Left lobe of liver (tissue), 2 donors: ENCODE measurements at regions not wholly inside any gene's neighbourhood (a gene's known extent, or its start where the extent isn't known, plus 50 kb on each side); places are given as distances from the start of the nearest gene placed in this dataset.
A peak's percentile ranks its signal among the peaks of the same experiment; 100 is the strongest.
"Not testable (repeated sequence)": the region's sequence is repeated elsewhere in the genome, so short reads cannot be mapped to it uniquely, and the experiment has no call there.

Source experiments
- ATAC-seq: fragments of 200-7000 bp; cut with Tn5 transposase; one replicate; pipeline ENCODE4 v1.9.1; 2020; ENCODE audit warnings: mild to moderate bottlenecking, moderate library complexity
- DNase-seq: peaks from one replicate; pipeline ENCODE4 v3.0.0-alpha.2; 2020; ENCODE audit warnings: low spot score
- donor health status: DM: no; HTN: no; CAD: no; lungs with moderate emphysema.
- donor health status: DM: no; HTN: yes; CAD: no.

- no peak for ATAC-seq
- DNase-seq = no peak
Observed at GRCh38 chr5:25573691-25574090, 928.9 kb upstream of the CDH10 start.

- ATAC-seq = no peak
- no peak for DNase-seq
Observed at GRCh38 chr5:25570067-25570583, 925.3 kb upstream of the CDH10 start.

- no peak for DNase-seq
- no peak for ATAC-seq
Observed at GRCh38 chr5:25568989-25569625, 924.3 kb upstream of the CDH10 start.

GRCh38 chr5:25568294-25568693 lies 923.5 kb upstream of the CDH10 start:
- DNase-seq (no peak), ATAC-seq (no peak)

- no peak for DNase-seq
- ATAC-seq = no peak
Observed at GRCh38 chr5:25567881-25568280, 923.1 kb upstream of the CDH10 start.

- DNase-seq (no peak), ATAC-seq (no peak)
Observed at GRCh38 chr5:25562656-25563055, 917.9 kb upstream of the CDH10 start.

- DNase-seq = no peak
- no peak for ATAC-seq
Observed at GRCh38 chr5:25554077-25554476, 909.3 kb upstream of the CDH10 start.

- ATAC-seq (no peak), DNase-seq (no peak)
Observed at GRCh38 chr5:25552871-25553481, 908.2 kb upstream of the CDH10 start.

GRCh38 chr5:25550793-25551192 lies 906.0 kb upstream of the CDH10 start:
- ATAC-seq = no peak
- no peak for DNase-seq

GRCh38 chr5:25544652-25545249 lies 900.0 kb upstream of the CDH10 start:
- peak; percentile 100 for ATAC-seq
- DNase-seq = peak; percentile 60

GRCh38 chr5:25540628-25541027 lies 895.9 kb upstream of the CDH10 start:
- ATAC-seq (no peak), DNase-seq (no peak)

- no peak for DNase-seq
- no peak for ATAC-seq
Observed at GRCh38 chr5:25539536-25539935, 894.8 kb upstream of the CDH10 start.

- not testable (repeated sequence) for DNase-seq, ATAC-seq
Observed at GRCh38 chr5:25536461-25536860, 891.7 kb upstream of the CDH10 start.

GRCh38 chr5:25516141-25516540 lies 871.4 kb upstream of the CDH10 start:
- ATAC-seq (no peak), DNase-seq (no peak)

GRCh38 chr5:25515525-25515924 lies 870.7 kb upstream of the CDH10 start:
- DNase-seq (no peak), ATAC-seq (no peak)

GRCh38 chr5:25510692-25511091 lies 865.9 kb upstream of the CDH10 start:
- DNase-seq, ATAC-seq: not testable (repeated sequence)

GRCh38 chr5:25508011-25508410 lies 863.2 kb upstream of the CDH10 start:
- not testable (repeated sequence) for ATAC-seq, DNase-seq

- ATAC-seq (no peak), DNase-seq (no peak)
Observed at GRCh38 chr5:25500635-25501034, 855.9 kb upstream of the CDH10 start.

- ATAC-seq (no peak), DNase-seq (no peak)
Observed at GRCh38 chr5:25489834-25490538, 845.2 kb upstream of the CDH10 start.

GRCh38 chr5:25488119-25488518 lies 843.3 kb upstream of the CDH10 start:
- DNase-seq (no peak), ATAC-seq (no peak)

GRCh38 chr5:25484391-25484790 lies 839.6 kb upstream of the CDH10 start:
- no peak for DNase-seq
- no peak for ATAC-seq

- ATAC-seq (no peak), DNase-seq (no peak)
Observed at GRCh38 chr5:25481463-25481862, 836.7 kb upstream of the CDH10 start.
